ENCODE measurements at regions not wholly inside any gene's neighbourhood (a gene's known extent, or its start where the extent isn't known, plus 50 kb on each side); places are given as distances from the start of the nearest gene placed in this dataset.

DNA sequence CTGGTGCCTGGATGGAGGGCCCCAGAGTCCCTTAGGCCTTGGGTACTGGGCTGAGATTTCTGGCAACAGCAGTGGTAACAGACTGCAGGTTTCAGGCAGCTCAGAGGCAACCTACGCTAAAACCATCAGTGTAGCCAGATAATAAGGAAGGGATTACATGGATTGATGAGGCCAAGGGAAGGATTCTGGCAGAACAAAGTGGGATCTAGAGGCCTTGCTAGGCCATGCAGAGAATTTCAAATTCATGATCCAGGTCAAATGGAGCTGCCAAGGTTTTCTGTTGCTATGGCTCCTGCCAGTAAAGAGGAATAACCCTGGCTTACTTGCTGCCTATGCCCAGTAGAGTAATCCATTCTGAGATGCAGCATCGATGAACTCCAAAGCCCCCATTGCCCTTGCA is 445.7 kb downstream of the ADRA2A start:
- no peaks in the 10 kb centered on the region for H3K27me3 ChIP-seq (ENCODE audit: control insufficient read depth in 2 of 2, insufficient read depth in 2 of 2, low read length in 2 of 2)
- no peak overlapping the region for H3K9ac ChIP-seq (replicated peaks; ENCODE audit: extremely low read depth, insufficient read depth, low read length)
- H3K9me3 ChIP-seq (replicated peaks; ENCODE audit: control insufficient read depth, insufficient read depth, low read length): peaks cover 5% of the 10 kb centered on the region
- ChIA-PET POLR2A (no interaction called here), CTCF (no interaction called here)
- H3K4me2 ChIP-seq (ENCODE audit: insufficient read depth, low read length): no peak overlapping the region
- H3K9me1 ChIP-seq (replicated peaks; ENCODE audit: control insufficient read depth, extremely low read depth, insufficient read depth, low read length): no peaks in the 10 kb centered on the region
- no peaks in the 10 kb centered on the region for H3K36me3 ChIP-seq (ENCODE audit: control insufficient read depth in 2 of 2, extremely low read depth in 1 of 2, insufficient read depth in 2 of 2, low read length in 2 of 2)
- dilution Hi-C loops (cut with MboI; ENCODE audit: extremely low pct_ligation_motif_present, low sequenced_read_pairs) (no loop called here), intact Hi-C loops (cut with micrococcal nuclease) (no loop called here)
- no peak overlapping the region for H3K4me3 ChIP-seq (replicated peaks in 1 of 3; ENCODE audit: insufficient read depth in 1 of 3, low read depth in 1 of 3, low read length in 3 of 3)
- no peaks in the 10 kb centered on the region for H3K4me1 ChIP-seq (ENCODE audit: control insufficient read depth, extremely low read depth, insufficient read depth, low read length)
- TF ChIP-seq JUN (IDR thresholded peaks at IDR 0.05; ENCODE audit: borderline replicate concordance, insufficient read depth, insufficient read length, low read depth) (no peak), POLR2AphosphoS5 (IDR thresholded peaks at IDR 0.05; ENCODE audit: insufficient read depth, low read depth, low read length) (no peak), MYC (IDR thresholded peaks at IDR 0.05; ENCODE audit: low read depth, low read length) (no peak), GATA2 (IDR thresholded peaks at IDR 0.05; ENCODE audit: insufficient read depth, insufficient read length, low read depth, low read length) (no peak), EZH2 (IDR thresholded peaks at IDR 0.05; ENCODE audit: borderline replicate concordance, low read depth, low read length, severe bottlenecking) (no peak), POLR2A (IDR thresholded peaks at IDR 0.05; ENCODE audit: low read depth, low read length) (no peak), FOS (IDR thresholded peaks at IDR 0.05; ENCODE audit: borderline replicate concordance, insufficient read depth, low read length) (no peak)
- TF ChIP-seq, protein P1, sequence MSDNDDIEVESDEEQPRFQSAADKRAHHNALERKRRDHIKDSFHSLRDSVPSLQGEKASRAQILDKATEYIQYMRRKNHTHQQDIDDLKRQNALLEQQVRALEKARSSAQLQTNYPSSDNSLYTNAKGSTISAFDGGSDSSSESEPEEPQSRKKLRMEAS (IDR thresholded peaks at IDR 0.05; ENCODE audit: insufficient read depth, insufficient read length): no peak
- TF ChIP-seq, protein P2, sequence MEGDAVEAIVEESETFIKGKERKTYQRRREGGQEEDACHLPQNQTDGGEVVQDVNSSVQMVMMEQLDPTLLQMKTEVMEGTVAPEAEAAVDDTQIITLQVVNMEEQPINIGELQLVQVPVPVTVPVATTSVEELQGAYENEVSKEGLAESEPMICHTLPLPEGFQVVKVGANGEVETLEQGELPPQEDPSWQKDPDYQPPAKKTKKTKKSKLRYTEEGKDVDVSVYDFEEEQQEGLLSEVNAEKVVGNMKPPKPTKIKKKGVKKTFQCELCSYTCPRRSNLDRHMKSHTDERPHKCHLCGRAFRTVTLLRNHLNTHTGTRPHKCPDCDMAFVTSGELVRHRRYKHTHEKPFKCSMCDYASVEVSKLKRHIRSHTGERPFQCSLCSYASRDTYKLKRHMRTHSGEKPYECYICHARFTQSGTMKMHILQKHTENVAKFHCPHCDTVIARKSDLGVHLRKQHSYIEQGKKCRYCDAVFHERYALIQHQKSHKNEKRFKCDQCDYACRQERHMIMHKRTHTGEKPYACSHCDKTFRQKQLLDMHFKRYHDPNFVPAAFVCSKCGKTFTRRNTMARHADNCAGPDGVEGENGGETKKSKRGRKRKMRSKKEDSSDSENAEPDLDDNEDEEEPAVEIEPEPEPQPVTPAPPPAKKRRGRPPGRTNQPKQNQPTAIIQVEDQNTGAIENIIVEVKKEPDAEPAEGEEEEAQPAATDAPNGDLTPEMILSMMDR (IDR thresholded peaks at IDR 0.05; ENCODE audit: extremely low read depth in 1 of 2, insufficient read depth in 1 of 2, low read depth in 1 of 2, low read length in 2 of 2): no peak
- H2AFZ ChIP-seq (ENCODE audit: low read depth, low read length): no peak overlapping the region
- no peak overlapping the region for H3K27ac ChIP-seq (ENCODE audit: insufficient read depth, low read depth, low read length)
- H4K20me1 ChIP-seq (replicated peaks; ENCODE audit: control insufficient read depth, extremely low read depth, insufficient read depth, low read length): no peaks in the 10 kb centered on the region
- DNase-seq (ENCODE audit: low read depth, low spot score): no peak
- BruUV-seq (replicated peaks): no TSS peak
- no peaks in the 10 kb centered on the region for H3K79me2 ChIP-seq (ENCODE audit: control insufficient read depth, insufficient read depth, low read length)
- FAIRE-seq: no peak

Data from endothelial cell of umbilical vein (primary cell).